Activated T-cell treated with anti-CD3 and anti-CD28 coated beads for 48 hours (primary cell): ENCODE measurements at regions not wholly inside any gene's neighbourhood (a gene's known extent, or its start where the extent isn't known, plus 50 kb on each side); places are given as distances from the start of the nearest gene placed in this dataset.
"Not testable (repeated sequence)": the region's sequence is repeated elsewhere in the genome, so short reads cannot be mapped to it uniquely, and the experiment has no call there.

Experiments
- DNase-seq: peaks from one replicate; pipeline ENCODE4 v3.0.0-alpha.2; 2020; ENCODE audit warnings: low read depth

DNA sequence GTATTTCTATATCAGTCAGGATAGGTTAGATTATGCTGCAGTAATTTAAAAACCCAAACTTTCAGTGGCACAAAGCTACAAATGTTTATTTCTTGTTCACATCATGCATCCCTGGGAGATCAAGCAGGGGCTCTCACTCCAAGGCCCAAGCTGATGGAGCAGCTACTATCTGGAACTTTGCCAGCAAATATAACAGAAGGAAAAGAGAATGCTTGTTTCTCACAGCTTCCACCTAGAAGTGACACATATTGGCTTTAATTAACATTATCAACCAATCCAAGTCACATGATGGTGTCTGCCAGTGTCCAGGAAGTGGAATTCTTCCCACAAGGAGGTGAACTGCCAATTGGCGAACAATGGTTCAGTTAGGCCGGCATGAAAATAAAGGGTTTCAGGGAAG is 306.9 kb downstream of the BCL11A start:
- no peak for DNase-seq

- no peak for DNase-seq
Observed at GRCh38 chr2:60234274-60234986, 319.0 kb downstream of the BCL11A start.

DNA sequence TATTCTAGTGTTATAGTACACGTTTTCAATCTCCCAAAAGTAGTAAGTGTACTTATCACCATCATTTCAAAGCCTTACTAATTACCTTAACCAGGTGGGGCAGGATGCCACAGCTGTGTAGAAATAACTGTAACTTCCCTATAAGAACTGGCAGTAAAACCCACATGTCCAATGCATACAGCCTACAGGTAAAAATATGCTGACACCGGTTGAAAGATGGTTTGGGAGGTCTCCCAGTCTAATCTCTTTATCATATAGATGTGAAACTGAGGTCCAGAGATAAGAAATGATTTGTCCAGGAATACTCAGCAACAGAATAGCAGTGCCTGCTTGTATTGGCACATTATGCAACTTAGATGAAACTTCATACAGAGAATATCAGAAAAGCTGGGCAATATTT is 322.9 kb downstream of the BCL11A start:
- DNase-seq = no peak

DNA sequence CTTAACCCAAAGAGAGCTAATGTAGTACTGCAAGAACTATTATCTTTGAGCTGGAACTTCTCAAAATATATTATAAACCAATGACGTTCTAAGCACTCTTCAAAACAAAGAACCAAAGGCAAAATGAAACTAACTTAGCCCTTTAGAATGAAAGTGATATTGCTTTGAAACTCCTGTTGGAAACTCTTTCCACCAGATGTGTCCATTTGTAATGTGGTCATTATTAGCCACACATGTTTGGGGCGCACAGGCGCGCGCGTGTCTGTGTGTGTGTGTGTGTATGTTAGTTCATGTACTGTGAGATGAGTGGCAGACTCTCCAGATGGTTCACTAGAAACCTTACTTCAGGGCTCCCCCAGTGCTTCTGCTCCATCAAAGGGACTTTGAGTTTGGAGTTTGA is 323.4 kb downstream of the BCL11A start:
- DNase-seq = no peak

GRCh38 chr2:60226943-60227342 is 326.5 kb downstream of the BCL11A start:
- no peak for DNase-seq

GRCh38 chr2:60226191-60226590 is 327.3 kb downstream of the BCL11A start:
- DNase-seq = no peak

DNA sequence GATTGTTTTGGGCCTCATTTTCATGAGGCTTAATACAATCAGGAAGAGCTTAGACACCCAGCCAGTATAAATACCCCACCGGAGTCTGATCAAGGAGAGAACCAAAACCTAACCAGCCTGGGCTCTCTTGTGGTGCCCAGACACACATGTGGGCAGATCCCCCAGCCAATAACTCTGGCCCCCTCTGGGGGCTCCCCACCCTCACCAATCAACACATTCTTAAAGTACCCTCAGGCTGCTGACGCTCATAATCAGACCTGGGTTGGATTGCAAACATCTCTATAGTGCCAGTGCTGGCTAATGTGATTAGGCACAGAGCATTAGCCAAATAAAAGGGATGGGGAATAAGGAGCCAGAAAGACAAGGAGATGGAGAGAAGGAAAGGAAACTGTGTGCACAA is 329.6 kb downstream of the BCL11A start:
- DNase-seq = no peak

DNA sequence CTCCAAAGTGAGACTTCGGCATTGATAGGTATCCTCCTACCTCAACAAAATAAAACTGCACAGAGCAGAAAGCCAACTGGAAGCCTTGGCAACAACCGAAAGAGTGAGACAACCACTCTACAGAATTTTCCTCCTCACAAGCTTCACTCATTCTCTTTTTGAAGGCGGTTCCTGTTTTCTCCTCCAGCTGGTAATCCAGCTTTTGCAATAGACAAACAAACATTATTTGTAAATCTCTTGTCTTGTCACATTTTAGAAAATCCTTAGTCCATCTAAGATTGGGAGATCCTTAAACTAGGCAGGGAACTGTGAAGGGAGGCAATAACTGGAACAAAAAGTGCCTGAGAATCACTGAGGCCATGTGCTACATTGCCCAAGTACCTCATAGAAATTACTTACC is 332.4 kb downstream of the BCL11A start:
- DNase-seq = no peak

DNA sequence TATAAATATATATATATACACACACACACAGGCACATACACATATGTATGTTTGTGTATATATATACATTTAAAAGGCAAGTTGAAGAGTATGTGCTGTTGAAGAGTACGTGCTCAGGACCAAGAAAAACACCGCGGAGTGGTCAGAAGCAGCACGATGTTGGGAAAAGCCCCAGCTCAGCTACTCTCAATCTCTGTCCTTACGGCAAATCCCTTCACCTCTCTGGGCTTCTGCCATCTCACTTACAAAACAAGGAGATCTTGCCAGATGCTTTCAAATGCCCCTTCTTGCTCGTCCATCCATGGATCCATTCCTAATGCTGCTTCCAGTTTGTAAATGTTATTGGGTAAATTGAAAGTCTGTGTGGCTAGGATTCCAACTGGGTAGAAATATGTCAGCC is 333.9 kb downstream of the BCL11A start:
- no peak for DNase-seq

DNA sequence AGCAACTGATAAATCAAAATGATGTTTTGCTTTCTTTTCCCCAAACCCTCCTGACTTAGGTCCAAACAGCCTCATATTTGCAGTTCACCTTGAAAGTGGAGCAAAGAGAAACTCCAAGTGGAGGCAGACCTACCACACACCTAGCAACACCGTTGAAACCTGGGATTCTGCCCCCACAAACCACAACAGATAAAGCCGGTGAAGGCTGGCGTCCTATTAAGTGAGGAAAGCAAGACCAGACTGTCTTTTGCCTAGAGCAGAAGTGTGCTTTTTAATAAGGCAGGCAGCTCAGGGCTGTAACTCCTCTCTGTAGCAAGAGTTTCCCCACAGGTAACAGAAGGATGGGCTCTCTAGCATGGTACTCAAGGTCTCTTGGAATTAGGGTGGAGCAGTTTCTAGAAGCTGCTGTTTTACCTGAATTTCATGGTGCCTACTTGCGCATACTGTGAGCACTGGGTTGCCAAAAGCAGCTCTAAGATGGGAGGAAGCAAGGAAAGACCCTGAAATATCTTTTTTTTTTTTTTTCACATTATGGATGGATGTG is 336.9 kb downstream of the BCL11A start:
- no peak for DNase-seq

- no peak for DNase-seq
Observed at GRCh38 chr2:60215386-60215901, 338.0 kb downstream of the BCL11A start.

DNA sequence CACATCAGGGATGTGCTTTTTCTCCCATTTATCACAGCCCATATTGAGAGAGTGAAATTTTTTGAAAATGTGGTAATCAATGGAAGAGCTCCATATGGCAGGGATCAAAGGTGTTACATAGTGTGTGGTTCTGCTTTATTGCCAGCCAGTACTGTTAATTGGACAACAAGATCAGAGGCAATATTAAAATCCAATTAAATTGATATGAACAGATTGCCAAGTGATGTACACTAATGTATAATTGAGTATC is 338.9 kb downstream of the BCL11A start:
- DNase-seq = no peak

- no peak for DNase-seq
Observed at GRCh38 chr2:60213865-60214625, 339.4 kb downstream of the BCL11A start.

DNA sequence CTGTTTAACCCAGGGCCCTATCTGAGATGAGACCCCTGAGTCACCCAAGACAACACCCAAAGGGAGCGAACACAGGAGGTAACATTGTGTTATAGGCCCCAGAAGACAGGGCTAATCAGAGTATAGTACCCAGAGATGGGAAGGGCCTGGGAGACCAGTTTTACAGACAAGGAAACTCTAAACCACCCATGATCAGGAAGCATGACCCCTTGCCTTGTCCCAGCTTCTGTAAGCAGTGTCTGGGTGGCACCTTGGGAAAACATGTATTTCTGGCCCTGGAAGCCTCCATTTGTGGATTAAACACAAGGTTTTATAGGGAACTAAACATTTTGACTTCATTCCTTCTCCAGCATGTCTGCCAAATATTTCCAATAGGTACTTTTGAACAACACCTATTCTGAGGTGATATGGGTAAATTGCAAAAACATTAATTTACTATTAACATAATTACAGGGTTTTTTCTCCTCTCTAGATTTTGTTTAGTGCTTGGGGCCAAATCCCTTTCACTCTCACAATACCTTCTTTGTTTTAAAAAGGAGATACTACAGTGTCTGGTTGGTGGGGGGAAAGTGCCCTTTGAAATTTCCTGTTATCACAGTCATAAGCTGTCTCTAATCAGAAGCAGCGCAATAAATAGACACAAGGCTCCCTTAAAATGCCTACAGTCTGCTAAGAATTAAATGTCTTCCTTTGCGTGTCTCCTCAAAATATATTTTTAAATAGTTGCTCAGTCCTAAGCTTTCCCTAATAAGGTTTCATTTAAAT is 341.1 kb downstream of the BCL11A start:
- DNase-seq = no peak

- DNase-seq = not testable (repeated sequence)
Observed at GRCh38 chr2:60189006-60189405, 364.4 kb downstream of the BCL11A start.

GRCh38 chr2:60175290-60175689 is 378.2 kb downstream of the BCL11A start:
- DNase-seq = no peak

DNA sequence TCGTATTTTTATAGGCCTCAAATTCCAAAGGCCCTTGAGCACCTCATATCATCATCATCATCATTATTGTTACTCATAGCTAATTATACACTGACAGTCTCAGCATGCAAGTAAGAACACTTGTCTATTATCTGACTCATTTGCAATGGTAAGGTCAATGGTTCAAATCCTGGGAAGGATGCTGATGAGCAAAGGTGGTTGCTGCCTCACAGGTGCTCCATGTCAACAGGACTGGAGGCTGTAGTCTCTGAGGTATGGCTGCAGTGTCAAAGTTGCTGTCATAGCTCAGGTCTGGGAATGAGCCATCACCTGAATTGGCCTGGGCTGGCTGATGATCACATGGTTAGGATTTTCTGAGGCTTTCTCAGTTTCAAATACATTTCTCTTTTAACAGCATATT is 379.3 kb downstream of the BCL11A start:
- no peak for DNase-seq

- DNase-seq = no peak
Observed at GRCh38 chr2:60172801-60173200, 380.7 kb downstream of the BCL11A start.

GRCh38 chr2:60170272-60170671 is 383.2 kb downstream of the BCL11A start:
- DNase-seq = no peak

GRCh38 chr2:60168247-60168646 is 385.2 kb downstream of the BCL11A start:
- no peak for DNase-seq

DNA sequence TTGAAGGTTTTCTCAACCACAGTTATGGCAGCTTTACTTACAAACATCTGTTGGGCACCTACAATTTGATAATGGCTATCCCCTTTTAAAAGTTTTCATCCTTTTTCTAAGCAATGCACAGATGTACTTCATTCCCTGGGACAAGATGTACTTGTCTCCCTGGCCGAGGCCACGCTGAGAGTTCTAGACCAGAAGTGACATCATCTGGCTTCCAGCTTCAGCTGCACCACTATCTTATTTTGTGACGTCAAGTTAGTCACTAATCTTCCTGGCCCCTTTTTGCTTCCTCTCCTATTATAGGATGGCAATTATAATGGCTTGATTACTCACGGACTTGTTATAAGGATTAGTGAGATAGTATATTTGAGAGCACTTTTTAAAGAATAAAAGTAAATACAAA is 386.4 kb downstream of the BCL11A start:
- no peak for DNase-seq

GRCh38 chr2:60163691-60164090 is 389.8 kb downstream of the BCL11A start:
- no peak for DNase-seq

GRCh38 chr2:60159519-60159918 is 393.9 kb downstream of the BCL11A start:
- DNase-seq = no peak
